IMR-90 (cell line): ENCODE measurements at regions not wholly inside any gene's neighbourhood (a gene's known extent, or its start where the extent isn't known, plus 50 kb on each side); places are given as distances from the start of the nearest gene placed in this dataset.

Source experiments
- ATAC-seq: fragments of 200-7000 bp; cut with Tn5 transposase; 2 replicates; pipeline ENCODE4 v1.9.1; 2020; ENCODE audit warnings: low read depth, mild to moderate bottlenecking, moderate library complexity
- BruUV-seq: library from RNA; stranded (reverse); fragments of 400-500 nt; replicated peaks from 2 replicates; lab custom pipeline; 2021; lab: Mats Ljungman, UMichigan
- CTCF ChIA-PET: fragments of 300-600 bp; formaldehyde crosslinking; extraction: SDS; loops from one replicate; lab custom pipeline; 2021; ENCODE audit warnings: antibody characterized with exemption; lab: Yijun Ruan, JAX
- POLR2A ChIA-PET: fragments of 300-600 bp; sonication (Branson Sonifier 250); formaldehyde crosslinking; loops from one replicate; lab custom pipeline; 2022; ENCODE audit warnings: antibody characterized with exemption; ENCODE audit not compliant: unreplicated experiment; lab: Charles Lee
- DNase-seq: peaks from one replicate; pipeline ENCODE4 v3.0.0; 2013
- H2AFZ ChIP-seq: replicated peaks from 2 replicates; pipeline ENCODE3; 2013; ENCODE audit warnings: low read length, mild to moderate bottlenecking; ENCODE audit not compliant: poor library complexity
- H2AK5ac ChIP-seq: 2 replicates; pipeline ENCODE4 v1.6.1; 2013; ENCODE audit warnings: low read depth, low read length, inconsistent platforms
- H2AK9ac ChIP-seq: replicated peaks from 2 replicates; pipeline ENCODE3; 2013; ENCODE audit warnings: mild to moderate bottlenecking, low read depth, low read length, moderate library complexity; ENCODE audit not compliant: poor library complexity
- H2BK120ac ChIP-seq: 2 replicates; pipeline ENCODE4 v1.6.1; 2013; ENCODE audit warnings: low read depth, low read length, inconsistent platforms
- H2BK15ac ChIP-seq: 3 replicates; pipeline ENCODE4 v1.6.1; 2013; ENCODE audit warnings: low read depth, low read length, inconsistent platforms
- H2BK20ac ChIP-seq: 2 replicates; pipeline ENCODE4 v1.6.1; 2013; ENCODE audit warnings: low read depth, mild to moderate bottlenecking, inconsistent platforms, low read length, moderate library complexity
- H2BK5ac ChIP-seq: 2 replicates; pipeline ENCODE4 v1.6.1; 2013; ENCODE audit warnings: mild to moderate bottlenecking, low read depth, low read length, inconsistent platforms; ENCODE audit not compliant: poor library complexity, severe bottlenecking
- H3K14ac ChIP-seq: replicated peaks from 2 replicates; pipeline ENCODE4 v1.6.1; 2013; ENCODE audit warnings: low read depth, low read length, inconsistent platforms
- H3K18ac ChIP-seq: 2 replicates; pipeline ENCODE4 v1.6.1; 2013; ENCODE audit warnings: low read depth, low read length, control low read depth
- H3K23ac ChIP-seq: 2 replicates; pipeline ENCODE4 v1.6.1; 2013; ENCODE audit warnings: low read depth, low read length, inconsistent platforms
- H3K27ac ChIP-seq: 2 replicates; pipeline ENCODE4 v1.5.1; 2013; ENCODE audit warnings: mild to moderate bottlenecking, control low read depth, low read length; ENCODE audit not compliant: insufficient read depth
- H3K27me3 ChIP-seq: 2 replicates; pipeline ENCODE4 v1.6.1; 2013; ENCODE audit warnings: low read length; ENCODE audit not compliant: control insufficient read depth, insufficient read depth
- H3K36me3 ChIP-seq: 2 replicates; pipeline ENCODE4 v1.6.1; 2013; ENCODE audit warnings: low read length, mixed read lengths; ENCODE audit not compliant: control insufficient read depth, insufficient read depth
- H3K4ac ChIP-seq: 2 replicates; pipeline ENCODE4 v1.6.1; 2013; ENCODE audit warnings: low read depth, low read length, inconsistent platforms
- H3K4me1 ChIP-seq: 2 replicates; pipeline ENCODE4 v1.6.1; 2013; ENCODE audit warnings: low read length, mixed read lengths; ENCODE audit not compliant: control insufficient read depth, insufficient read depth
- H3K4me2 ChIP-seq: 2 replicates; pipeline ENCODE4 v1.6.1; 2013; ENCODE audit warnings: low read depth, mild to moderate bottlenecking, control low read depth, low read length, moderate library complexity
- H3K4me3 ChIP-seq: 2 replicates; pipeline ENCODE4 v1.5.1; 2013; ENCODE audit warnings: low read depth, mild to moderate bottlenecking, control low read depth, low read length, moderate library complexity; ENCODE audit not compliant: insufficient read depth
- H3K56ac ChIP-seq: 2 replicates; pipeline ENCODE4 v1.6.1; 2013; ENCODE audit warnings: low read length, inconsistent platforms; ENCODE audit not compliant: insufficient read depth; ENCODE audit errors: extremely low read depth
- H3K79me1 ChIP-seq, 2 experiments: 2 replicates each; pipeline ENCODE4 v1.6.1; 2013; ENCODE audit warnings: low read length in 2 of 2, inconsistent platforms in 1 of 2, low read depth in 1 of 2
- H3K9ac ChIP-seq: 2 replicates; pipeline ENCODE4 v1.6.1; 2013; ENCODE audit warnings: low read depth, low read length, control low read depth
- H3K9me1 ChIP-seq: 2 replicates; pipeline ENCODE4 v1.6.1; 2013; ENCODE audit warnings: low read length, inconsistent platforms; ENCODE audit not compliant: insufficient read depth
- H3K9me3 ChIP-seq: 2 replicates; pipeline ENCODE4 v1.6.1; 2013; ENCODE audit warnings: low read length; ENCODE audit not compliant: control insufficient read depth, insufficient read depth
- H4K20me1 ChIP-seq: 2 replicates; pipeline ENCODE4 v1.6.1; 2013; ENCODE audit warnings: low read length, inconsistent platforms; ENCODE audit not compliant: insufficient read depth
- H4K5ac ChIP-seq: 2 replicates; pipeline ENCODE4 v1.6.1; 2013; ENCODE audit warnings: mild to moderate bottlenecking, low read depth, low read length, control low read depth
- H4K8ac ChIP-seq, 2 experiments: 2 replicates each; pipeline ENCODE4 v1.6.1; 2013; ENCODE audit warnings: low read depth in 2 of 2, low read length in 2 of 2, control low read depth in 1 of 2, inconsistent platforms in 1 of 2
- H4K91ac ChIP-seq: 2 replicates; pipeline ENCODE4 v1.6.1; 2013; ENCODE audit warnings: low read depth, low read length, inconsistent platforms; ENCODE audit not compliant: insufficient read depth
- CEBPB ChIP-seq: IDR thresholded peaks from 2 replicates; pipeline ENCODE4 v1.6.1; 2012; ENCODE audit warnings: low read depth, low read length, improper control_type of control experiment
- CHD1 ChIP-seq: IDR thresholded peaks from 2 replicates; pipeline ENCODE4 v1.6.1; 2012; ENCODE audit warnings: low read depth, low read length, improper control_type of control experiment
- FOS ChIP-seq: fragments of 150-350 bp; IDR thresholded peaks from 2 replicates; pipeline ENCODE4 v1.6.1; 2016; ENCODE audit warnings: low read depth, low read length
- MXI1 ChIP-seq: IDR thresholded peaks from 2 replicates; pipeline ENCODE4 v1.6.1; 2012; ENCODE audit warnings: low read depth, mild to moderate bottlenecking, low read length, moderate library complexity, borderline replicate concordance
- NFE2L2 ChIP-seq: fragments of 150-350 bp; IDR thresholded peaks from 2 replicates; pipeline ENCODE4 v1.6.1; 2016; ENCODE audit warnings: low read depth, mild to moderate bottlenecking, low read length
- RAD21 ChIP-seq: IDR thresholded peaks from 2 replicates; pipeline ENCODE4 v1.6.1; 2012; ENCODE audit warnings: low read length, improper control_type of control experiment
- RFX5 ChIP-seq: IDR thresholded peaks from 2 replicates; pipeline ENCODE4 v1.8.0; 2012; ENCODE audit warnings: low read depth, mild to moderate bottlenecking, low read length, moderate library complexity
- WGBS, 2 experiments: methylation state at CpG; one replicate each; pipeline versions ENCODE4 v1.1.5 to v1.1.7; 2013; ENCODE audit warnings: missing lambda C conversion rate in 2 of 2; ENCODE audit not compliant: insufficient read length in 1 of 2; ENCODE audit errors: extremely low coverage in 2 of 2; 5-methylcytosine and 5-hydroxymethylcytosine counted together
- dilution Hi-C: fragments of 300-500 bp; cut with HindIII; formaldehyde crosslinking; loops from one replicate; pipeline ENCODE4 v1.14.3; 2018; ENCODE audit warnings: low sequenced_read_pairs; ENCODE audit not compliant: unreplicated experiment
- in situ Hi-C: fragments of 300-500 bp; cut with MboI; formaldehyde crosslinking; loops from 3 replicates; pipeline ENCODE4 v1.14.3; 2019; ENCODE audit warnings: low sequenced_read_pairs, inconsistent platforms, mixed read lengths
- intact Hi-C: fragments of 100-400 bp; cut with micrococcal nuclease; formaldehyde crosslinking; loops from 2 replicates; pipeline ENCODE4 v1.10.0; 2022
- TF ChIP-seq, protein P1 (sequence below): fragments of 150-350 bp; IDR thresholded peaks from 2 replicates; pipeline ENCODE4 v1.6.1; 2017; ENCODE audit warnings: mild to moderate bottlenecking, antibody characterized with exemption, low read length, low read depth

GRCh38 chr12:74235342-74235741 is 302.3 kb upstream of the ATXN7L3B start:
- H3K27ac ChIP-seq = no peak overlapping the region
- no peak overlapping the region for H2AK9ac ChIP-seq
- H3K27me3 ChIP-seq = no peaks in the 10 kb centered on the region
- no peak overlapping the region for H2BK15ac ChIP-seq
- H3K79me1 ChIP-seq = no peaks in the 10 kb centered on the region
- no CpG with 5 or more reads among the region's 2 CpGs for WGBS, 2 experiments
- TF ChIP-seq FOS (no peak), CHD1 (no peak), MXI1 (no peak), RAD21 (no peak), CEBPB (no peak), NFE2L2 (no peak), RFX5 (no peak)
- TF ChIP-seq, protein P1, sequence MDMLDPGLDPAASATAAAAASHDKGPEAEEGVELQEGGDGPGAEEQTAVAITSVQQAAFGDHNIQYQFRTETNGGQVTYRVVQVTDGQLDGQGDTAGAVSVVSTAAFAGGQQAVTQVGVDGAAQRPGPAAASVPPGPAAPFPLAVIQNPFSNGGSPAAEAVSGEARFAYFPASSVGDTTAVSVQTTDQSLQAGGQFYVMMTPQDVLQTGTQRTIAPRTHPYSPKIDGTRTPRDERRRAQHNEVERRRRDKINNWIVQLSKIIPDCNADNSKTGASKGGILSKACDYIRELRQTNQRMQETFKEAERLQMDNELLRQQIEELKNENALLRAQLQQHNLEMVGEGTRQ = no peak
- intact Hi-C loops (no loop called here), dilution Hi-C loops (no loop called here), in situ Hi-C loops (no loop called here)
- no peak for ATAC-seq
- H3K9ac ChIP-seq = no peak overlapping the region
- H3K23ac ChIP-seq = no peak overlapping the region
- BruUV-seq = no TSS peak
- no peak overlapping the region for H3K4ac ChIP-seq
- H4K91ac ChIP-seq = no peak overlapping the region
- H2AK5ac ChIP-seq = no peak overlapping the region
- no peak overlapping the region for H3K56ac ChIP-seq
- no peak overlapping the region for H4K8ac ChIP-seq
- POLR2A ChIA-PET = no interaction called here
- H2BK20ac ChIP-seq = no peak overlapping the region
- no peak overlapping the region for H3K4me2 ChIP-seq
- H3K4me1 ChIP-seq = no peaks in the 10 kb centered on the region
- CTCF ChIA-PET = no interaction called here
- no peaks in the 10 kb centered on the region for H3K36me3 ChIP-seq
- no peak overlapping the region for H3K14ac ChIP-seq
- no peak overlapping the region for H2BK120ac ChIP-seq
- no peaks in the 10 kb centered on the region for H3K9me1 ChIP-seq
- no peak overlapping the region for H3K4me3 ChIP-seq
- no peak overlapping the region for H3K18ac ChIP-seq
- H3K9me3 ChIP-seq = peaks cover 7% of the 10 kb centered on the region
- H4K5ac ChIP-seq = no peak overlapping the region
- H2BK5ac ChIP-seq = no peak overlapping the region
- H4K20me1 ChIP-seq = no peaks in the 10 kb centered on the region
- H2AFZ ChIP-seq = no peak overlapping the region
- DNase-seq = no peak
